HG03439 (cell line): ENCODE measurements at regions not wholly inside any gene's neighbourhood (a gene's known extent, or its start where the extent isn't known, plus 50 kb on each side); places are given as distances from the start of the nearest gene placed in this dataset.
"Not testable (repeated sequence)": the region's sequence is repeated elsewhere in the genome, so short reads cannot be mapped to it uniquely, and the experiment has no call there.

Experiments
- ATAC-seq: cut with Tn5 transposase; IDR thresholded peaks from one replicate; pipeline ENCODE4 v1.9.1; 2021; ENCODE audit warnings: mild to moderate bottlenecking, moderate library complexity; ENCODE audit not compliant: unreplicated experiment

- ATAC-seq, result no peak
Observed at GRCh38 chr7:91446819-91447218, 182.6 kb downstream of the FZD1 start.

GRCh38 chr7:91455411-91455810 is 191.2 kb downstream of the FZD1 start:
- ATAC-seq, result no peak

- no peak for ATAC-seq
Observed at GRCh38 chr7:91457208-91457607, 193.0 kb downstream of the FZD1 start.

DNA sequence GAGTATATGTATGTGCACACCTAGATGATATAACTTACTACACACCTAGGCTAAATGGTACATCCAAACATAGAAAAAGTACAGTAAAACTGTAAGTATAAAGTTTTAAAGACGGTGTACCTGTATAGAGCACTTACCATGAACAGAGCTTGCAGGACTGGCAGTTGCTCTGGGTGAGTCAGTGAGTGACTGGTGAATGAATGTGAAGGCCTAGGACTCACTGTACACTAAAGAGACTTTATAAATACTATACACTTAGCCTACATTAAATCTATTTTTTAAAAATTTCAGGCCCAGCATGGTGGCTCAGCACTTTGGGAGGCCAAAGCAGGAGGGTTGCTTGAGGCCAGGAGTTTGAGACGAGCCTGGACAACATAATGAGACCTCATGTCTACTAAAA is 195.3 kb downstream of the FZD1 start:
- ATAC-seq, result no peak

DNA sequence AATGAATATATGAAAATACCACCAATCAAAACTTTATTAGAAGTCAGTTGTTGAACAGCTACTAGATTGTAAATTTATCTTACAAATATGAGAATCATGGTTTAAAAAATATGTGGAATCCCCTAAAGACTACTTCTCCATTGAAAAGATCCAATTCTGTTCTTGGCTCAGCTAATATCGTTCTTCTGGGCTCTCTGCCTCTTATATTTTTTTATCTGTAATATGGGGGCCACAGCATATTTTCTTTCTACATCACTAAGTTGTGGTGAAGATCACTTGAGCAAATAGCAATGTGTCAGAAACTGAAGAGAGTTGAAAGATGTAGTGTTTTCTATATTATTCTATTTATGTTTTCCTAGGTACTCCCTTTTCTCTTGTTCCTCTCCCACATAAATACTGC is 198.1 kb downstream of the FZD1 start:
- ATAC-seq, result no peak

DNA sequence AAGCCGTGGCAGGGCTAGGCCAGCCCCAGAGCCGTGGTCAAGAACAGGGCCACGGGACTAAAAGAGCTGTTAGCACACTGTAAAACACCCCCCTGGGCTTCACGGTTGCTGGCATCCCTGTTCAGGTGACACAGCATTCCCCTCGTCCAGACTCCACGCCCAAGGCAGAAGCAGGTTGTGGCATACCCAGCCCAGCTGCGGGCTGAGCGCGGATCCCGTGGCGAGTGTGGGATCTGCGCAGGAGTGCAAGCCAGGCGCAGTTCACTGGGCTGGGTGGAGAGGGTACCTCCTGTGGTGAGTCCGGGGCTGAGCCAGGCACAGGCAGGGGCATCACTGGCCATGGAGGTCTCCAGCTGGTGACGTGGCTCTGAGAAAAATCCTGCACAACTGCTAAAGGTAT is 199.1 kb downstream of the FZD1 start:
- no peak for ATAC-seq

DNA sequence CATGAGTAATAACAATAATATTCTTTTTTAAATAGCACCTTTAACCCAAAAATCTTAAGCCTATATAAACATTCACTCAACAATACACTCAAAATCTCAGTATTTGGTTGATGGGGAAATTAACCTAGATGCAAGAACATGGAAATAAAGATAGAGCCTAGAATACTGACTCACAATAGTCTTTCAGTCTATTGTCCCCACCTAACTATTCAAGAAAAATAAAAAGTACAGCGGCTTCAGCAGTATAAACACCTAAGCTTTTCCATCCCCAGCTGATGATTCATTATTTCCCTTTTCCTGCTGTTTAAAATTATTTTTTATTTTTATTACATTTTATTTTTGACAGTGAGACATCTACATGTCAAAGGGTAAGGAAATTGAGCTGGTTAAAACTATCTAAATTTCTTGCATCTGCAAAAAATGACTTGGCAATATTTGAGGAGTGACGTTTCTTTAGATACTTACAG is 201.4 kb downstream of the FZD1 start:
- no peak for ATAC-seq

DNA sequence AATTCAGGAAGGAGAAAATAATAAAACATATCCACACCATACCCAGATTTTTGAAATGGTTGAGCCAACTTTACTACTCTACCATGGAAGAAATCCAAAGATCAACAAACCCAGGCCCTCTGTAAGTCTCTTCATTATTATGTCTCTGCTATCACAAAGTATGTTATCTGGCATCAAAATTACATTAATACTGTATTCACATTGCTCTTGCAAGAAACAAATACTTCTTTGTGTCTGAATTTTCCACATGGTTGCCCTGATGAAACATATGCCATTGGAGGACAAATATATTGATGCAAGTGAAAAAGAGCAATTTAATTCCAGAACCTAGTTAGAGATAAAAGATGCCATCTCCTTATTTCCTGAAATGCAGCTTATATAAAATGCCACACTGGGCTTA is 204.0 kb downstream of the FZD1 start:
- ATAC-seq, result no peak

- ATAC-seq, result no peak
Observed at GRCh38 chr7:91473619-91474018, 209.4 kb downstream of the FZD1 start.

GRCh38 chr7:91474074-91474473 is 209.8 kb downstream of the FZD1 start:
- no peak for ATAC-seq

DNA sequence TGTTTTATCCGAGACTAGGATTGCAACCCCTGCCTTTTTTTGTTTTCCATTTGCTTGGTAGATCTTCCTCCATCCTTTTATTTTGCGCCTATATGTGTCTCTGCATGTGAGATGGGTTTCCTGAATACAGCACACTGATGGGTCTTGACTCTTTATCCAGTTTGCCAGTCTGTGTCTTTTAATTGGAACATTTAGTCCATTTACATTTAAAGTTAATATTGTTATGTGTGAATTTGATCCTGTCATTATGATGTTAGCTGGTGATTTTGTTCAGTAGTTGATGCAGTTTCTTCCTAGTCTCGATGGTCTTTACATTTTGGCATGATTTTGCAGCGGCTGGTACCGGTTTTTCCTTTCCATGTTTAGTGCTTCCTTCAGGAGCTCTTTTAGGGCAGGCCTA is 216.2 kb downstream of the FZD1 start:
- ATAC-seq, result not testable (repeated sequence)

GRCh38 chr7:91491868-91492267 is 227.6 kb downstream of the FZD1 start:
- ATAC-seq, result no peak

DNA sequence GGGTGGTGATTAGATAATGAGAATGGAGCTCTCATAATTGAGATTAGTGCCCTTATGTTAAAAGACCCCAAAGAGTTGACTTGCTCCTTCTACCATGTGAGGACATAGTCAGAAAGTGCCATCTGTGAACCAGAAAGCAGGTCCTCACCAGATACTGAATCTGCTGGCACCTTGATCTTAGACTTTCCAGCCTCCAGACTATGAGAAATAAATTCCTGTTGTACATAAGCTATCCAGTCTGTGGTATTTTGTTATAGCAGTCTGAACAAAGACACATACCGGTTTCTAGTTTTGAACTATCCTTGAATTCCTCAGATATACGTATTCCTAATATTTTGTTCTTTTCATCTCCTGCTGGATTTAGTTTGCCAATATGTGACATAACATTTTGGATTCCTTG is 228.1 kb downstream of the FZD1 start:
- ATAC-seq, result no peak

DNA sequence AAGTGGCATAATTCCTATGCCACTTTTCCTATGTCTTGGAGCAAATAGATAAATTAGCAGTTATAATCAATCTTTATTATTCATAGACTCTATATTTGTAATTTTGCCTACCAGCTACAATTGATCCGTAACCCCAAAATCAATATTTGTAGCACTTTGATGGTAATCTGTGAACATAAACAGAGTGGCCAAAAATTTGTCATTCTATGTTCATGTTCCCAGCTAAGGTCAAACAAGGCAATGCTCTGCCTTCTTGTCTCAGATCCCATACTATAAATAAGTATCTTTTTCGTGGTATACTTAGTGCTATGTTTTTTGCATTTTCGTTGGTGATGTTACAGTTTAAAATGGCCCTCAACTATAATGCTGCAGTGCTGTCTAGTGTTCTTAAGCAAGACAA is 228.5 kb downstream of the FZD1 start:
- no peak for ATAC-seq

- ATAC-seq, result no peak
Observed at GRCh38 chr7:91494450-91494849, 230.2 kb downstream of the FZD1 start.

DNA sequence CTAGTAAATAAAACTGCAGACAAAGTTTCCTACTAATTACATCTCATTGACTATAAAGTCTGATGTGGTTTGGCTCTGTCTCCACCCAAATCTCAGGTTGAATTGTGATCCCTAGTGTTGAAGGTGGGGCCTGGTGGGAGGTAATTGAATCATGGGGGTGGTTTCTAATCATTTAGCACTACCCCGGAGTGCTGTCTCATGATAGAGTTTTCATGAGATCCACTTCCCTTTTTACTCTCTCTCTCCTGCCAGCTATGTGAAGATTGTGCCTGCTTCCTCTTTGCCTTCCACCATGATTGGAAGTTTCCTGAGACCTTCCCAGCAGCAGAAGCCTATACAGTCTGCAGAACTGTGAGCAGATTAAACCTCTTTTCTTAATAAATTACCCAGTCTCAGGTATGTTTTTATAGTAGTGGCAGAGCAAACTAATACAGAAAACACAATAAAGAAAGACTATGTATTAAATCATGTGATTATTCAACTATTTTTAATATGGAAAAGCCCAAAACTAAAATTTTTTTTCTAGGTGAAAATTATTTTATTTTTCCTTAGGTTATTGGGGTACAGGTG is 232.1 kb downstream of the FZD1 start:
- no peak for ATAC-seq

DNA sequence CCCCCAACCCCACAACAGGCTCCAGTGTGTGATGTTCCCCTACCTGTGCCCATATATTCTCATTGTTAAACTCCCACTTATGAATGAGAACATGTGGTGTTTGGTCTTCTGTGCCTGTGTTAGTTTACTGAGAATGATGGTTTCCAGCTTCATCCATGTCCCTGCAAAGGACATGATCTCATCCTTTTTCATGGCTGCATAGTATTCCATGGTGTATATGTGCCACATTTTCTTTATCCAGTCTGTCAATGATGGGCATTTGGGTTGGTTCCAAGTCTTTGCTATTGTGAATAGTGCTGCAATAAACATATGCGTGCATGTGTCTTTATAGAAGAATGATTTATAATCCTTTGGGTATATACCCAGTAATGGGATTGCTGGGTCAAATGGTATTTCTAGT is 233.0 kb downstream of the FZD1 start:
- ATAC-seq, result not testable (repeated sequence)

DNA sequence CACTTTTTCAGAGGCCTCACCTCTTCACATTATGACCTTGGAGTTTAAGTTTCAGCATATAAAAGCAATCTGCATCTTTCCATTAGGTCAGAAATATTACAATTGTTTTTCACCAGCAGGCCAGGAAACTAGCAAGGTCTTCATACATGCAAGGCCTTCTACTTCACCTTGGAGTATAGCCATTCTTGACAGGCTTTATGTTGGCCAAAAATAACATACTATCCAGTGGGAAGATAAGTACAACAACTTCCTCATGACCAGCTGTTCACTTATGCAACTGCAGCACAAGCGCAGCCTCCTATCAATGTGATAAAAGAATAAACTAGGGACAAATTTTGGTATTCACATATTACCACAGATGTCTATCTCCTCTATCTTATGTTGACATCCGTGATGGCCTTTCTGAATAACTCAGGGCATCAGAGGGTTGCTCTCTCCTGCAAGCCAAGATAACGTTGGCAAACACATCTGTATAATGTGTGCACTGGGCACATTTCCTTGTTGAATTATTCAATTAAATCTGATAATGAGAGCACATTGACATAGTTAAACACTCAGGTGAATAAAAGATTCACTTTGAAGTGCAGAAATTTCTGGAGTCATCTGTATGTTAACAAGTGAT is 239.8 kb downstream of the FZD1 start:
- ATAC-seq, result no peak

- no peak for ATAC-seq
Observed at GRCh38 chr7:91504919-91505318, 240.7 kb downstream of the FZD1 start.

- ATAC-seq, result not testable (repeated sequence)
Observed at GRCh38 chr7:91506966-91507365, 242.7 kb downstream of the FZD1 start.

- ATAC-seq, result not testable (repeated sequence)
Observed at GRCh38 chr7:91511861-91512260, 247.6 kb downstream of the FZD1 start.

GRCh38 chr7:91512958-91513357 is 248.7 kb downstream of the FZD1 start:
- no peak for ATAC-seq

DNA sequence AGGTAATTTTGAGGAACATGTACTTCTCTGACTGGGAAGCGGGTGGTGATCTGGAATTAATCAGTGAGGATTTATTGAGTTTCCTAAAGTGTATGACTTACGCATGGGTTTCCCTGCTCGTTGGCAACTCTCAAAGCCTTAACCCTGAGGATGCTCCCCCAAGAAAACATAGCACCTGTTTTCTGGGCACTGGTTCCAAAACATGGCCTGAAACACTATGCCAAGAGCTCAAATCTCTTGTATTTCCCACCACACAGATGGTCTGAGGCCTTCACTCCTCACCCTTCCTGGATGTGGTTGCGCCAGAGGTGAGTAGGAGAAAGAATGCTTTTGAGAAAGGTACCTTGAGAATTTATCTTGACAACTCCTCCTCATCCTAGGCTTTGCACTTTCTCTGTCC is 250.4 kb downstream of the FZD1 start:
- ATAC-seq, result no peak
